Brain microvascular endothelial cell (primary cell): ENCODE measurements at regions not wholly inside any gene's neighbourhood (a gene's known extent, or its start where the extent isn't known, plus 50 kb on each side); places are given as distances from the start of the nearest gene placed in this dataset.

Experiments
- DNase-seq: peaks from one replicate; pipeline ENCODE4 v3.0.0-alpha.2; 2020
- H3K27ac ChIP-seq: fragments of 250-450 bp; sonication (Bioruptor Pico); 2 replicates; pipeline ENCODE4 v1.5.1; 2020; ENCODE audit warnings: mild to moderate bottlenecking, moderate library complexity
- H3K27me3 ChIP-seq: fragments of 250-450 bp; sonication (Bioruptor Pico); replicated peaks from 2 replicates; pipeline ENCODE4 v1.5.1; 2020; ENCODE audit warnings: mild to moderate bottlenecking
- H3K36me3 ChIP-seq: fragments of 250-450 bp; sonication (Bioruptor Pico); replicated peaks from 2 replicates; pipeline ENCODE4 v1.5.1; 2020; ENCODE audit warnings: mild to moderate bottlenecking
- H3K4me3 ChIP-seq: 2 replicates; pipeline ENCODE4 v1.5.1; 2011; ENCODE audit warnings: low read depth, mild to moderate bottlenecking, control low read depth, low read length, moderate library complexity
- CTCF ChIP-seq: IDR thresholded peaks from 2 replicates; pipeline ENCODE4 v1.5.1; 2011; ENCODE audit warnings: low read depth, mild to moderate bottlenecking, moderate library complexity, low read length, control low read depth, inconsistent platforms; ENCODE audit errors: missing control alignments
- in situ Hi-C: cut with HindIII; loops from 2 replicates; pipeline ENCODE4 v1.10.0; 2017; ENCODE audit warnings: low sequenced_read_pairs, low pct_ligation_motif_present

DNA sequence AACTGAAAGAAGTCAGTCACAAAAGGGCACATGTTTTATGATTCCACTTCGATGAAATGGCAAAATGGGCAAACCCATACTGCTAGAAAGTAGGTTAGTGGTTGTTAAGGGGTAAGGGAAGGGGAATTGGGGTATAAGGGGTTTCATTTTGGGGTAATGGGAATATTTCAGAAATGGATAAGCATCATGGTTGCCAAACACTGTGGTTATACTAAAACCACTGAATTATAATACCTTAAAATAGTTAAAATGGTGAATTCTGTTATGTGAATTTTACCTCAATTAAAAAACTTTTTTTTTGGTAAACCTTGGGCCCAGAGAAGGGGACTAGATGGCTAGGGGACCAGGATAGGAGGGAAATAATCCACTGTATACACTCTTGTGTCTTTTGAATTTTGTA is 52.3 kb upstream of the BHLHE40 start:
- no peak overlapping the region for H3K27ac ChIP-seq
- no peaks in the 10 kb centered on the region for H3K27me3 ChIP-seq
- in situ Hi-C loops: no loop called here
- no peak overlapping the region for H3K4me3 ChIP-seq
- TF ChIP-seq CTCF: no peak
- no peak for DNase-seq
- H3K36me3 ChIP-seq: no peaks in the 10 kb centered on the region

GRCh38 chr3:4928277-4928789 is 50.9 kb upstream of the BHLHE40 start:
- H3K4me3 ChIP-seq: no peak overlapping the region
- no peak for DNase-seq

More at GRCh38 chr3:4928277-4928789, 50.9 kb upstream of the BHLHE40 start:
- H3K27me3 ChIP-seq: no peaks in the 10 kb centered on the region
- in situ Hi-C loops: no loop called here
- no peaks in the 10 kb centered on the region for H3K36me3 ChIP-seq
- no peak overlapping the region for H3K27ac ChIP-seq
- no peak for TF ChIP-seq CTCF
